ENCODE measurements at regions not wholly inside any gene's neighbourhood (a gene's known extent, or its start where the extent isn't known, plus 50 kb on each side); places are given as distances from the start of the nearest gene placed in this dataset.

DNA sequence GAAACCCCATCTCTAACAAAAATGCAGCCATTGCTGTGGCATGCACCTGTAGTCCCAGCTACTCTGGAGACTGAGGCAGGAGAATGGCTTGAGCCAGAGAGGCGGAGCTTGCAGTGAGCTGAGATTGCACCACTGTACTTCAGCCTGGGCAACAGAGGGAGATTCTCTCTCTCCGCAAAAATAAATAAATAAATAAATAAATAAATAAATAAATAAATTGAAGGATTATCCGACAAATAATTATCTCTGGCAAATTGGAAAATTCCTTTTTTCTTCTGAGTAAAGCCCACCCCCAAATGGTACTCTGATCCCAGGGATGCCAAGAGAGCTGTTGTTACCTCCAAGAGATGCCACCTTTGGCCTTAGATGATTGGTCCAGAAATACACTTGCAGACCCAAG, 137.9 kb downstream of the SUDS3 start:
- TF ChIP-seq CTCF (IDR thresholded peaks at IDR 0.05 in 2 of 3, conservative IDR thresholded peaks at IDR 0.05 in 1 of 3; ENCODE audit: borderline replicate concordance in 1 of 3, insufficient read depth in 1 of 3, low read depth in 2 of 3, low read length in 2 of 3) = no peak
- TF ChIP-seq POLR2A (IDR thresholded peaks at IDR 0.05; ENCODE audit: borderline replicate concordance, extremely low read depth, insufficient read depth, insufficient read length) = no peak
- no peak for TF ChIP-seq EZH2 (IDR thresholded peaks at IDR 0.05)
- no peak for TF ChIP-seq TCF7L2 (IDR thresholded peaks at IDR 0.05; ENCODE audit: borderline replicate concordance, extremely low read depth, insufficient read depth, insufficient read length)
- no peak for TF ChIP-seq ZFX (IDR thresholded peaks at IDR 0.05)
- no peak for TF ChIP-seq RAD21 (IDR thresholded peaks at IDR 0.05; ENCODE audit: low read depth)
- no peak for TF ChIP-seq CEBPB (IDR thresholded peaks at IDR 0.05; ENCODE audit: low read depth)
- no peak for TF ChIP-seq MAX (IDR thresholded peaks at IDR 0.05)
- no peak for TF ChIP-seq SP1 (IDR thresholded peaks at IDR 0.05; ENCODE audit: low read depth)

Measured in HCT116 (cell line).